H1 (cell line): ENCODE measurements at regions not wholly inside any gene's neighbourhood (a gene's known extent, or its start where the extent isn't known, plus 50 kb on each side); places are given as distances from the start of the nearest gene placed in this dataset.

Experiments
- CTCF ChIA-PET: fragments of 300-600 bp; sonication (Branson Sonifier 250); formaldehyde crosslinking; loops from one replicate; lab custom pipeline; 2021; ENCODE audit not compliant: partially characterized antibody; lab: Charles Lee
- POLR2A ChIA-PET: fragments of 300-600 bp; sonication (Branson Sonifier 250); formaldehyde crosslinking; loops from one replicate; lab custom pipeline; 2021; ENCODE audit warnings: inconsistent platforms; ENCODE audit not compliant: partially characterized antibody; lab: Charles Lee
- DNase-seq, 2 experiments: peaks; one replicate each; pipeline versions ENCODE4 v3.0.0 to v3.0.0-alpha.2; 2010 to 2022; ENCODE audit warnings: low spot score in 2 of 2, low read depth in 1 of 2, mixed read lengths in 1 of 2
- FAIRE-seq: peaks from 2 replicates; lab custom pipeline; 2011; peaks lifted over from hg19 to GRCh38; lab: Jason Lieb, UNC
- H2AFZ ChIP-seq: 2 replicates; pipeline ENCODE4 v1.8.1; 2012; ENCODE audit warnings: low read length, inconsistent platforms
- H2AK5ac ChIP-seq: 2 replicates; pipeline ENCODE4 v1.6.1; 2013; ENCODE audit warnings: low read depth, low read length
- H2BK120ac ChIP-seq: replicated peaks from 2 replicates; pipeline ENCODE3; 2013; ENCODE audit warnings: low read depth, low read length, inconsistent platforms
- H2BK12ac ChIP-seq: 2 replicates; pipeline ENCODE4 v1.6.1; 2013; ENCODE audit warnings: low read depth, low read length
- H2BK15ac ChIP-seq: 2 replicates; pipeline ENCODE4 v1.6.1; 2013; ENCODE audit warnings: low read length
- H2BK20ac ChIP-seq: 2 replicates; pipeline ENCODE4 v1.6.1; 2013; ENCODE audit warnings: low read length
- H2BK5ac ChIP-seq: 2 replicates; pipeline ENCODE4 v1.6.1; 2013; ENCODE audit warnings: low read depth, low read length
- H3K14ac ChIP-seq: 2 replicates; pipeline ENCODE4 v1.6.1; 2013; ENCODE audit warnings: inconsistent platforms; ENCODE audit not compliant: insufficient read length
- H3K18ac ChIP-seq: 2 replicates; pipeline ENCODE4 v1.6.1; 2013; ENCODE audit warnings: low read length; ENCODE audit errors: extremely low read depth
- H3K23ac ChIP-seq: 2 replicates; pipeline ENCODE4 v1.6.1; 2013; ENCODE audit warnings: inconsistent platforms; ENCODE audit not compliant: insufficient read length
- H3K23me2 ChIP-seq: 2 replicates; pipeline ENCODE4 v1.6.1; 2013; ENCODE audit warnings: low read depth, low read length
- H3K27ac ChIP-seq: 2 replicates; pipeline ENCODE4 v1.6.1; 2011; ENCODE audit warnings: low read depth, low read length, inconsistent platforms
- H3K27me3 ChIP-seq, 4 experiments: replicated peaks in 1 of 4; 1 replicate in 1 of 4; 2 replicates in 3 of 4; pipeline versions ENCODE4 v1.6.1 to v1.8.1; 2011 to 2013; ENCODE audit warnings: low read length in 3 of 4, mild to moderate bottlenecking in 3 of 4, inconsistent platforms in 2 of 4, mixed read lengths in 2 of 4, moderate library complexity in 1 of 4; ENCODE audit not compliant: control insufficient read depth in 3 of 4, insufficient read depth in 3 of 4; ENCODE audit errors: extremely low read depth in 1 of 4
- H3K36me3 ChIP-seq, 4 experiments: 2 replicates each; pipeline versions ENCODE4 v1.6.1 to v1.8.1; 2011 to 2013; ENCODE audit warnings: mild to moderate bottlenecking in 4 of 4, low read length in 3 of 4, moderate library complexity in 2 of 4, control low read depth in 1 of 4, inconsistent platforms in 1 of 4; ENCODE audit not compliant: insufficient read depth in 4 of 4, control insufficient read depth in 2 of 4
- H3K4ac ChIP-seq: replicated peaks from 2 replicates; pipeline ENCODE3; 2013; ENCODE audit warnings: low read length, low read depth, mixed read lengths, inconsistent platforms; ENCODE audit not compliant: insufficient read length
- H3K4me1 ChIP-seq, 4 experiments: replicated peaks in 1 of 4; 1 replicate in 1 of 4; 2 replicates in 3 of 4; pipeline versions ENCODE4 v1.6.1 to v1.8.1; 2011 to 2013; ENCODE audit warnings: low read length in 3 of 4, inconsistent platforms in 2 of 4, mixed read lengths in 1 of 4; ENCODE audit not compliant: insufficient read depth in 4 of 4, control insufficient read depth in 3 of 4
- H3K4me2 ChIP-seq, 2 experiments: 2 replicates each; pipeline versions ENCODE4 v1.6.1 to v1.8.1; 2011 to 2013; ENCODE audit warnings: low read depth in 2 of 2, low read length in 2 of 2, control low read depth in 1 of 2, inconsistent platforms in 1 of 2, mild to moderate bottlenecking in 1 of 2; ENCODE audit not compliant: insufficient read depth in 1 of 2
- H3K4me3 ChIP-seq, 4 experiments: fragments of 200-600, 300-600 bp in 1 of 4; sonication (generic), shearing (Covaris generic), sonication (Bioruptor Twin) in 1 of 4; 2 replicates each; pipeline versions ENCODE4 v1.5.1 to v1.8.1; 2011 to 2016; ENCODE audit warnings: low read length in 4 of 4, low read depth in 3 of 4, control low read depth in 2 of 4, inconsistent platforms in 2 of 4, mild to moderate bottlenecking in 2 of 4, mixed read lengths in 1 of 4, moderate library complexity in 1 of 4; ENCODE audit not compliant: insufficient read depth in 2 of 4; ENCODE audit errors: extremely low read depth in 1 of 4
- H3K56ac ChIP-seq: replicated peaks from 2 replicates; pipeline ENCODE3; 2013; ENCODE audit warnings: low read depth, mild to moderate bottlenecking, mixed read lengths, low read length, inconsistent platforms; ENCODE audit not compliant: insufficient read length
- H3K79me1 ChIP-seq: 2 replicates; pipeline ENCODE4 v1.6.1; 2013; ENCODE audit warnings: low read depth, low read length, control low read depth
- H3K79me2 ChIP-seq, 2 experiments: 2 replicates each; pipeline versions ENCODE4 v1.6.1 to v1.8.1; 2012 to 2013; ENCODE audit warnings: low read length in 2 of 2, mild to moderate bottlenecking in 2 of 2, inconsistent platforms in 1 of 2; ENCODE audit not compliant: insufficient read depth in 2 of 2, control insufficient read depth in 1 of 2
- H3K9ac ChIP-seq, 4 experiments: replicated peaks in 1 of 4; 1 replicate in 1 of 4; 2 replicates in 3 of 4; pipeline versions ENCODE4 v1.6.1 to v1.8.1; 2011 to 2013; ENCODE audit warnings: low read depth in 3 of 4, low read length in 3 of 4, control low read depth in 2 of 4, mild to moderate bottlenecking in 2 of 4, moderate library complexity in 2 of 4, inconsistent platforms in 1 of 4; ENCODE audit errors: extremely low read depth in 1 of 4
- H3K9me3 ChIP-seq, 2 experiments: 2 replicates each; pipeline versions ENCODE4 v1.6.1 to v1.8.1; 2012 to 2013; ENCODE audit warnings: mild to moderate bottlenecking in 2 of 2, moderate library complexity in 2 of 2, control low read depth in 1 of 2, inconsistent platforms in 1 of 2, low read depth in 1 of 2, low read length in 1 of 2, mixed read lengths in 1 of 2; ENCODE audit not compliant: insufficient read depth in 2 of 2
- H4K20me1 ChIP-seq, 2 experiments: replicated peaks in 1 of 2; 2 replicates each; pipeline versions ENCODE3 to v1.8.1; 2011 to 2013; ENCODE audit warnings: inconsistent platforms in 2 of 2, low read length in 2 of 2, mild to moderate bottlenecking in 1 of 2; ENCODE audit not compliant: insufficient read depth in 2 of 2, control insufficient read depth in 1 of 2
- H4K5ac ChIP-seq: 2 replicates; pipeline ENCODE4 v1.6.1; 2013; ENCODE audit warnings: low read length, low read depth, mixed read lengths, inconsistent platforms; ENCODE audit not compliant: insufficient read length
- H4K8ac ChIP-seq: 2 replicates; pipeline ENCODE4 v1.8.0; 2013; ENCODE audit warnings: mild to moderate bottlenecking, moderate library complexity, low read length, inconsistent platforms; ENCODE audit not compliant: insufficient read depth; ENCODE audit errors: extremely low read depth
- H4K91ac ChIP-seq: replicated peaks from 2 replicates; pipeline ENCODE3; 2013; ENCODE audit warnings: low read length, mixed read lengths, inconsistent platforms; ENCODE audit not compliant: insufficient read length
- BRCA1 ChIP-seq: IDR thresholded peaks from 2 replicates; pipeline ENCODE4 v1.6.1; 2012; ENCODE audit warnings: low read depth, low read length, improper control_type of control experiment
- CHD2 ChIP-seq: IDR thresholded peaks from 2 replicates; pipeline ENCODE4 v1.6.1; 2012; ENCODE audit warnings: low read length, improper control_type of control experiment
- E2F6 ChIP-seq: IDR thresholded peaks from 2 replicates; pipeline ENCODE4 v1.6.1; 2012; ENCODE audit warnings: inconsistent platforms
- FOSL1 ChIP-seq: IDR thresholded peaks from 2 replicates; pipeline ENCODE4 v1.6.1; 2011; ENCODE audit warnings: mild to moderate bottlenecking, low read depth, low read length, moderate library complexity; ENCODE audit not compliant: insufficient read depth
- GTF2F1 ChIP-seq: IDR thresholded peaks from 2 replicates; pipeline ENCODE4 v1.6.1; 2012; ENCODE audit warnings: low read depth, low read length, improper control_type of control experiment, borderline replicate concordance
- NRF1 ChIP-seq: IDR thresholded peaks from 2 replicates; pipeline ENCODE4 v1.6.1; 2011; ENCODE audit warnings: mild to moderate bottlenecking, low read depth, low read length, improper control_type of control experiment
- TBP ChIP-seq: IDR thresholded peaks from 2 replicates; pipeline ENCODE4 v1.6.1; 2011; ENCODE audit warnings: low read depth, low read length, improper control_type of control experiment
- YY1 ChIP-seq: IDR thresholded peaks from 2 replicates; pipeline ENCODE4 v1.6.1; 2011; ENCODE audit warnings: low read depth, mild to moderate bottlenecking, low read length
- WGBS, 2 experiments: shearing (Covaris generic) in 1 of 2; methylation state at CpG; one replicate each; pipeline versions ENCODE4 v1.1.6 to v1.1.7; 2013 to 2015; ENCODE audit warnings: low lambda C conversion rate in 2 of 2, mixed read lengths in 2 of 2, inconsistent platforms in 1 of 2, low coverage in 1 of 2, missing lambda C conversion rate in 1 of 2; ENCODE audit not compliant: insufficient replicate concordance in 2 of 2, insufficient coverage in 1 of 2, insufficient read length in 1 of 2; ENCODE audit errors: extremely low coverage in 1 of 2, missing lambda C conversion rate in 1 of 2; 5-methylcytosine and 5-hydroxymethylcytosine counted together

GRCh38 chr7:9854605-9855004 is 1119.1 kb upstream of the PHF14 start:
- no peak overlapping the region for H2AK5ac ChIP-seq
- no peak overlapping the region for H4K5ac ChIP-seq
- no peaks in the 10 kb centered on the region for H4K20me1 ChIP-seq
- no peaks in the 10 kb centered on the region for H3K79me2 ChIP-seq
- H3K9ac ChIP-seq = no peak overlapping the region
- H2BK120ac ChIP-seq = no peak overlapping the region
- H3K14ac ChIP-seq = no peak overlapping the region
- H2BK5ac ChIP-seq = no peak overlapping the region
- no peak overlapping the region for H3K23ac ChIP-seq
- H4K8ac ChIP-seq = no peak overlapping the region
- no peak for TF ChIP-seq NRF1
- no peak for TF ChIP-seq E2F6
- TF ChIP-seq TBP = no peak
- no peak for TF ChIP-seq BRCA1
- TF ChIP-seq CHD2 = no peak
- no peak for TF ChIP-seq FOSL1
- no peak for TF ChIP-seq GTF2F1
- TF ChIP-seq YY1 = no peak
- TF ChIP-seq, all 59 proteins: peak for 0
- H3K4me3 ChIP-seq = no peak overlapping the region
- H3K4me2 ChIP-seq = no peak overlapping the region
- H3K23me2 ChIP-seq = no peaks in the 10 kb centered on the region
- ChIA-PET CTCF (no interaction called here), POLR2A (no interaction called here)
- H2BK15ac ChIP-seq = no peak overlapping the region
- peaks cover 0 to 1% (median 0%) of the 10 kb centered on the region in 4 experiments; a peak in 1 of 7 replicates for H3K27me3 ChIP-seq
- H3K18ac ChIP-seq = no peak overlapping the region
- no peak for DNase-seq
- H3K4me1 ChIP-seq = no peaks in the 10 kb centered on the region
- H3K9me3 ChIP-seq = no peaks in the 10 kb centered on the region
- no peaks in the 10 kb centered on the region for H3K79me1 ChIP-seq
- no peak overlapping the region for H2BK12ac ChIP-seq
- H3K4ac ChIP-seq = no peak overlapping the region
- whole genome bisulfite sequencing, 2 experiments = 94% methylated on average over 2 of the region's 2 CpGs; no CpG with 5 or more reads in 1 of the 2 experiments
- no peak overlapping the region for H2BK20ac ChIP-seq
- no peak overlapping the region for H3K56ac ChIP-seq
- no peak for FAIRE-seq
- H3K36me3 ChIP-seq = no peaks in the 10 kb centered on the region
- no peak overlapping the region for H4K91ac ChIP-seq
- H2AFZ ChIP-seq = no peak overlapping the region
- no peak overlapping the region for H3K27ac ChIP-seq
